ENCODE measurements at regions not wholly inside any gene's neighbourhood (a gene's known extent, or its start where the extent isn't known, plus 50 kb on each side); places are given as distances from the start of the nearest gene placed in this dataset.

DNA sequence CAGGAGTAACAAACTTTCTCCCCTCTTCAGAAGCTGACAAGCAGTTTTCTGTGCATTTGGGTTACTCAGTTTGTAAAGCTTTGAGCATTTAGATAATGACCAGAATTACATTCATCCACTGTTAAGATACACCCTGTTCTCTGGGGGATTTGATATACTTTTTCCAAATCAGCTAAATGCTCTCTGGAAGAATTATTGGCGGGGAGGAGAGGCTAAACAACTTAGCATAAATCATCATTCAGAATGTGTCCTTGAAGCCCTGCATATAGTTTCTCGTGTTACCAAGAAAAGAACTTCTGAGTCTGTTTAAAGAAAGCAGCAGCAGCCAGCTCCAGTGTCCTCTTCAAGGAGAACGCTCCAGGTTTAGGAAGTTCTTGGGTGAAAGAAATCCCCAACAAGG lies 54.9 kb upstream of the LDLRAD3 start:
- no peak overlapping the region for H3K4me3 ChIP-seq
- H3K9ac ChIP-seq, result no peak overlapping the region

DNA sequence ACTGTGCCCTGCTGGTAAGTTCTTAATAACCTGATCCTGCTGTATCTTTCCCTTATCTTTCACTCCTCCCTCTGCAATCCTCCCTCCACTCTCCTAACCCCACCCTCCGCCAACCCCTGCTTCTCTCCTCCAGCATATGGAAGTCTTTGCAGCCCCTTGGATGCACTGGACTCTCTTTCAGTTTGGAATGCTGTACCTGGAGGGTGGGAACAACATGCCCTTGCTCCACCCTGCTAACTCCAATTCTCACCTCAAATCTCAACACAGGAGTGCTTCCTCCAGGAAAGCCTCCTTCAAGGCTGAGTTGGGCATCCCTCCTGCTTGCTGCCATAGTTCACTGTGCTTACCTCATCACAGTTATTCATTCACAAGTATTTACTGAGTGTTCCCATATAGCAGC lies 52.8 kb upstream of the LDLRAD3 start:
- DNase-seq (ENCODE audit: low spot score), result no peak
- H3K27me3 ChIP-seq, result no peaks in the 10 kb centered on the region
- no peak overlapping the region for H3K27ac Mint-ChIP-seq

More for the DNA sequence above, 54.9 kb upstream of the LDLRAD3 start:
- Mint-ChIP-seq H3K27ac (no peak overlapping the region), H3K4me1 (peaks cover 11% of the 10 kb centered on the region), H3K36me3 (no peaks in the 10 kb centered on the region), H3K27me3 (ENCODE audit: insufficient read depth, low read depth) (peaks cover 2% of the 10 kb centered on the region), H3K4me3 (no peak overlapping the region), H3K9me3 (peaks cover 14% of the 10 kb centered on the region)
- DNase-seq (ENCODE audit: low spot score), result no peak
- Histone ChIP-seq H3K36me3 (no peaks in the 10 kb centered on the region), H3K27me3 (no peaks in the 10 kb centered on the region), H2AFZ (replicated peaks) (no peak overlapping the region), H3K27ac (peak overlapping the region; percentile 62), H3K4me2 (peak overlapping the region; percentile 53), H3K4me1 (peaks cover 18% of the 10 kb centered on the region), H3K79me2 (ENCODE audit: low read depth) (no peaks in the 10 kb centered on the region), H3F3A (ENCODE audit: low read depth) (peaks cover 5% of the 10 kb centered on the region), H3K9me3 (ENCODE audit: low read depth) (peaks cover 5% of the 10 kb centered on the region), H4K20me1 (ENCODE audit: low read depth) (no peaks in the 10 kb centered on the region)
- TF ChIP-seq EZH2phosphoT487 (IDR thresholded peaks at IDR 0.05) (no peak), EZH2 (IDR thresholded peaks at IDR 0.05) (no peak)
- TF ChIP-seq, protein P1, sequence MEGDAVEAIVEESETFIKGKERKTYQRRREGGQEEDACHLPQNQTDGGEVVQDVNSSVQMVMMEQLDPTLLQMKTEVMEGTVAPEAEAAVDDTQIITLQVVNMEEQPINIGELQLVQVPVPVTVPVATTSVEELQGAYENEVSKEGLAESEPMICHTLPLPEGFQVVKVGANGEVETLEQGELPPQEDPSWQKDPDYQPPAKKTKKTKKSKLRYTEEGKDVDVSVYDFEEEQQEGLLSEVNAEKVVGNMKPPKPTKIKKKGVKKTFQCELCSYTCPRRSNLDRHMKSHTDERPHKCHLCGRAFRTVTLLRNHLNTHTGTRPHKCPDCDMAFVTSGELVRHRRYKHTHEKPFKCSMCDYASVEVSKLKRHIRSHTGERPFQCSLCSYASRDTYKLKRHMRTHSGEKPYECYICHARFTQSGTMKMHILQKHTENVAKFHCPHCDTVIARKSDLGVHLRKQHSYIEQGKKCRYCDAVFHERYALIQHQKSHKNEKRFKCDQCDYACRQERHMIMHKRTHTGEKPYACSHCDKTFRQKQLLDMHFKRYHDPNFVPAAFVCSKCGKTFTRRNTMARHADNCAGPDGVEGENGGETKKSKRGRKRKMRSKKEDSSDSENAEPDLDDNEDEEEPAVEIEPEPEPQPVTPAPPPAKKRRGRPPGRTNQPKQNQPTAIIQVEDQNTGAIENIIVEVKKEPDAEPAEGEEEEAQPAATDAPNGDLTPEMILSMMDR (IDR thresholded peaks at IDR 0.05), result no peak

GRCh38 chr11:35892166-35892565 lies 51.7 kb upstream of the LDLRAD3 start:
- peaks cover 11% of the 10 kb centered on the region for H3K4me1 Mint-ChIP-seq
- no peak overlapping the region for H3K27ac Mint-ChIP-seq
- no peak overlapping the region for H3K9ac ChIP-seq
- no peak overlapping the region for H3K4me3 ChIP-seq
- H3K79me2 ChIP-seq (ENCODE audit: low read depth), result no peaks in the 10 kb centered on the region
- H3K27ac ChIP-seq, result no peak overlapping the region
- H3F3A ChIP-seq (ENCODE audit: low read depth), result peaks cover 5% of the 10 kb centered on the region
- H3K4me3 Mint-ChIP-seq, result no peak overlapping the region
- H4K20me1 ChIP-seq (ENCODE audit: low read depth), result no peaks in the 10 kb centered on the region
- peaks cover 1% of the 10 kb centered on the region for H3K9me3 Mint-ChIP-seq
- no peaks in the 10 kb centered on the region for H3K36me3 Mint-ChIP-seq
- H3K36me3 ChIP-seq, result no peaks in the 10 kb centered on the region
- TF ChIP-seq EZH2 (IDR thresholded peaks at IDR 0.05), result no peak
- TF ChIP-seq, protein P1 (IDR thresholded peaks at IDR 0.05), result no peak
- TF ChIP-seq EZH2phosphoT487 (IDR thresholded peaks at IDR 0.05), result no peak
- no peaks in the 10 kb centered on the region for H3K27me3 ChIP-seq
- H3K4me1 ChIP-seq, result peaks cover 23% of the 10 kb centered on the region
- peaks cover 5% of the 10 kb centered on the region for H3K9me3 ChIP-seq (ENCODE audit: low read depth)
- no peak for DNase-seq (ENCODE audit: low spot score)
- no peak overlapping the region for H2AFZ ChIP-seq (replicated peaks)
- H3K4me2 ChIP-seq, result no peak overlapping the region
- H3K27me3 Mint-ChIP-seq (ENCODE audit: insufficient read depth, low read depth), result peaks cover 6% of the 10 kb centered on the region

More for the DNA sequence above, 52.8 kb upstream of the LDLRAD3 start:
- peaks cover 11% of the 10 kb centered on the region for H3K4me1 Mint-ChIP-seq
- Histone ChIP-seq H2AFZ (replicated peaks) (no peak overlapping the region), H3K9me3 (ENCODE audit: low read depth) (peaks cover 5% of the 10 kb centered on the region), H3K36me3 (no peaks in the 10 kb centered on the region), H3K4me1 (peaks cover 18% of the 10 kb centered on the region), H3K79me2 (ENCODE audit: low read depth) (no peaks in the 10 kb centered on the region), H3K4me3 (no peak overlapping the region), H3F3A (ENCODE audit: low read depth) (peaks cover 5% of the 10 kb centered on the region), H3K27ac (no peak overlapping the region), H3K4me2 (no peak overlapping the region), H3K9ac (no peak overlapping the region), H4K20me1 (ENCODE audit: low read depth) (no peaks in the 10 kb centered on the region)
- H3K9me3 Mint-ChIP-seq, result peaks cover 4% of the 10 kb centered on the region
- H3K4me3 Mint-ChIP-seq, result no peak overlapping the region
- H3K27me3 Mint-ChIP-seq (ENCODE audit: insufficient read depth, low read depth), result peaks cover 4% of the 10 kb centered on the region
- H3K36me3 Mint-ChIP-seq, result no peaks in the 10 kb centered on the region
- TF ChIP-seq EZH2phosphoT487 (IDR thresholded peaks at IDR 0.05), result no peak
- TF ChIP-seq, protein P1 (IDR thresholded peaks at IDR 0.05), result no peak
- no peak for TF ChIP-seq EZH2 (IDR thresholded peaks at IDR 0.05)

All from neural progenitor cell (in vitro differentiated cells).